Activated B cell treated with CpG ODN at 0.5 μM for 24 hours (primary cell): ENCODE measurements at regions not wholly inside any gene's neighbourhood (a gene's known extent, or its start where the extent isn't known, plus 50 kb on each side); places are given as distances from the start of the nearest gene placed in this dataset.

Experiments used
- ATAC-seq: fragments of 200-7000 bp; cut with Tn5 transposase; one replicate; pipeline ENCODE4 v1.10.0; 2021; ENCODE audit warnings: low read depth, mild to moderate bottlenecking, moderate library complexity
- CTCF ChIA-PET: fragments of 350-600 bp; sonication (Branson Sonifier 250); formaldehyde crosslinking; loops from one replicate; lab custom pipeline; 2021; ENCODE audit warnings: antibody characterized with exemption; lab: Charles Lee
- POLR2A ChIA-PET: fragments of 350-600 bp; sonication (Branson Sonifier 250); formaldehyde crosslinking; loops from one replicate; lab custom pipeline; 2021; ENCODE audit warnings: antibody characterized with exemption; lab: Charles Lee
- DNase-seq: peaks from one replicate; pipeline ENCODE4 v3.0.0; 2022
- H3K27ac Mint-ChIP-seq: one replicate; pipeline ENCODE4 v1.8.0; 2020; ENCODE audit warnings: mixed read lengths
- H3K27me3 Mint-ChIP-seq: one replicate; pipeline ENCODE4 v1.8.0; 2021; ENCODE audit warnings: mixed read lengths
- H3K36me3 Mint-ChIP-seq: one replicate; pipeline ENCODE4 v1.8.0; 2021; ENCODE audit warnings: low read depth, mixed read lengths
- H3K4me1 Mint-ChIP-seq: one replicate; pipeline ENCODE4 v1.8.0; 2021; ENCODE audit warnings: mixed read lengths
- H3K4me3 Mint-ChIP-seq: one replicate; pipeline ENCODE4 v1.8.0; 2020; ENCODE audit warnings: mild to moderate bottlenecking, mixed read lengths
- H3K9me3 Mint-ChIP-seq: one replicate; pipeline ENCODE4 v1.8.0; 2020; ENCODE audit warnings: mixed read lengths
- CTCF ChIP-seq: fragments of 200-600 bp; IDR thresholded peaks from one replicate; pipeline ENCODE4 v1.8.0; 2022; ENCODE audit warnings: antibody characterized with exemption, mild to moderate bottlenecking
- intact Hi-C: fragments of 100-400 bp; cut with micrococcal nuclease; formaldehyde crosslinking; loops from one replicate; pipeline ENCODE4 v1.15.1; 2024

- CTCF ChIA-PET = no interaction called here
- POLR2A ChIA-PET = no interaction called here
- Mint-ChIP-seq H3K27me3 (no peaks in the 10 kb centered on the region), H3K4me3 (no peak overlapping the region), H3K4me1 (no peaks in the 10 kb centered on the region), H3K9me3 (peaks cover 10% of the 10 kb centered on the region), H3K27ac (no peak overlapping the region), H3K36me3 (no peaks in the 10 kb centered on the region)
- intact Hi-C loops = no loop called here
- TF ChIP-seq CTCF = no peak
- DNase-seq (no peak), ATAC-seq (no peak)
Observed at GRCh38 chr18:78564518-78564917, 415.1 kb upstream of the SALL3 start.

- ChIA-PET POLR2A (no interaction called here), CTCF (no interaction called here)
- no peaks in the 10 kb centered on the region for H3K4me1 Mint-ChIP-seq
- no peak overlapping the region for H3K4me3 Mint-ChIP-seq
- no peak overlapping the region for H3K27ac Mint-ChIP-seq
- no peaks in the 10 kb centered on the region for H3K36me3 Mint-ChIP-seq
- DNase-seq = no peak
- intact Hi-C loops = no loop called here
- no peak for TF ChIP-seq CTCF
- ATAC-seq = no peak
- H3K27me3 Mint-ChIP-seq = no peaks in the 10 kb centered on the region
- peaks cover 15% of the 10 kb centered on the region for H3K9me3 Mint-ChIP-seq
Observed at GRCh38 chr18:78565240-78565639, 414.4 kb upstream of the SALL3 start.

- CTCF ChIA-PET = no interaction called here
- no peak for TF ChIP-seq CTCF
- POLR2A ChIA-PET = no interaction called here
- H3K27me3 Mint-ChIP-seq = no peaks in the 10 kb centered on the region
- no peak for ATAC-seq
- H3K4me1 Mint-ChIP-seq = no peaks in the 10 kb centered on the region
- intact Hi-C loops = no loop called here
- no peak overlapping the region for H3K4me3 Mint-ChIP-seq
- H3K9me3 Mint-ChIP-seq = peaks cover 16% of the 10 kb centered on the region
- no peak for DNase-seq
- H3K36me3 Mint-ChIP-seq = no peaks in the 10 kb centered on the region
- H3K27ac Mint-ChIP-seq = no peak overlapping the region
Observed at GRCh38 chr18:78566065-78566464, 413.6 kb upstream of the SALL3 start.

- peaks cover 19% of the 10 kb centered on the region for H3K9me3 Mint-ChIP-seq
- no peak for TF ChIP-seq CTCF
- no peaks in the 10 kb centered on the region for H3K36me3 Mint-ChIP-seq
- no peaks in the 10 kb centered on the region for H3K4me1 Mint-ChIP-seq
- H3K27ac Mint-ChIP-seq = no peak overlapping the region
- no peak overlapping the region for H3K4me3 Mint-ChIP-seq
- ChIA-PET POLR2A (no interaction called here), CTCF (no interaction called here)
- ATAC-seq (no peak), DNase-seq (no peak)
- H3K27me3 Mint-ChIP-seq = no peaks in the 10 kb centered on the region
- intact Hi-C loops = no loop called here
Observed at GRCh38 chr18:78566720-78567119, 412.9 kb upstream of the SALL3 start.

- intact Hi-C loops = no loop called here
- Mint-ChIP-seq H3K27me3 (no peaks in the 10 kb centered on the region), H3K4me1 (no peaks in the 10 kb centered on the region), H3K9me3 (peaks cover 33% of the 10 kb centered on the region), H3K4me3 (no peak overlapping the region), H3K36me3 (no peaks in the 10 kb centered on the region), H3K27ac (no peak overlapping the region)
- no peak for TF ChIP-seq CTCF
- DNase-seq (no peak), ATAC-seq (no peak)
- POLR2A ChIA-PET = no interaction called here
- CTCF ChIA-PET = no interaction called here
Observed at GRCh38 chr18:78571063-78571785, 408.4 kb upstream of the SALL3 start.
